ENCODE measurements at regions not wholly inside any gene's neighbourhood (a gene's known extent, or its start where the extent isn't known, plus 50 kb on each side); places are given as distances from the start of the nearest gene placed in this dataset.

- no peak for DNase-seq (ENCODE audit: low read depth in 2 of 2)
Measured at GRCh38 chr13:79829880-79830279, 348.9 kb downstream of the NDFIP2 start.

- no peak for DNase-seq (ENCODE audit: low read depth in 2 of 2)
Measured at GRCh38 chr13:79825959-79826358, 345.0 kb downstream of the NDFIP2 start.

GRCh38 chr13:79815041-79815440 is 334.1 kb downstream of the NDFIP2 start:
- DNase-seq (ENCODE audit: low read depth in 2 of 2): no peak

- no peak for DNase-seq (ENCODE audit: low read depth in 2 of 2)
Measured at GRCh38 chr13:79812070-79812850, 331.3 kb downstream of the NDFIP2 start.

- DNase-seq (ENCODE audit: low read depth in 2 of 2): no peak
Measured at GRCh38 chr13:79811170-79811569, 330.2 kb downstream of the NDFIP2 start.

- no peak for DNase-seq (ENCODE audit: low read depth in 2 of 2)
Measured at GRCh38 chr13:79810669-79811068, 329.7 kb downstream of the NDFIP2 start.

- no peak for DNase-seq (ENCODE audit: low read depth in 2 of 2)
Measured at GRCh38 chr13:79810018-79810417, 329.1 kb downstream of the NDFIP2 start.

- no peak for DNase-seq (ENCODE audit: low read depth in 2 of 2)
Measured at GRCh38 chr13:79808475-79808874, 327.5 kb downstream of the NDFIP2 start.

- no peak for DNase-seq (ENCODE audit: low read depth in 2 of 2)
Measured at GRCh38 chr13:79807554-79807953, 326.6 kb downstream of the NDFIP2 start.

- DNase-seq (ENCODE audit: low read depth in 2 of 2): no peak
Measured at GRCh38 chr13:79806821-79807220, 325.9 kb downstream of the NDFIP2 start.

- DNase-seq (ENCODE audit: low read depth in 2 of 2): no peak
Measured at GRCh38 chr13:79805317-79805716, 324.4 kb downstream of the NDFIP2 start.

- DNase-seq (ENCODE audit: low read depth in 2 of 2): no peak
Measured at GRCh38 chr13:79803989-79804388, 323.0 kb downstream of the NDFIP2 start.

- no peak for DNase-seq (ENCODE audit: low read depth in 2 of 2)
Measured at GRCh38 chr13:79803296-79803695, 322.3 kb downstream of the NDFIP2 start.

GRCh38 chr13:79802389-79803085 is 321.6 kb downstream of the NDFIP2 start:
- no peak for DNase-seq (ENCODE audit: low read depth in 2 of 2)

- no peak for DNase-seq (ENCODE audit: low read depth in 2 of 2)
Measured at GRCh38 chr13:79799059-79799867, 318.3 kb downstream of the NDFIP2 start.

GRCh38 chr13:79796136-79796535 is 315.2 kb downstream of the NDFIP2 start:
- DNase-seq (ENCODE audit: low read depth in 2 of 2): no peak

- no peak for DNase-seq (ENCODE audit: low read depth in 2 of 2)
Measured at GRCh38 chr13:79794931-79795330, 314.0 kb downstream of the NDFIP2 start.

- DNase-seq (ENCODE audit: low read depth in 2 of 2): no peak
Measured at GRCh38 chr13:79792716-79793115, 311.8 kb downstream of the NDFIP2 start.

- no peak for DNase-seq (ENCODE audit: low read depth in 2 of 2)
Measured at GRCh38 chr13:79791471-79792042, 310.6 kb downstream of the NDFIP2 start.

GRCh38 chr13:79786176-79786575 is 305.2 kb downstream of the NDFIP2 start:
- DNase-seq (ENCODE audit: low read depth in 2 of 2): no peak

- DNase-seq (ENCODE audit: low read depth in 2 of 2): no peak
Measured at GRCh38 chr13:79782541-79783205, 301.7 kb downstream of the NDFIP2 start.

All from activated CD8-positive, alpha-beta memory T cell treated with anti-CD3 and anti-CD28 coated beads for 4 hours (primary cell).